Mucosa of descending colon (tissue), 3 donors: ENCODE measurements at regions not wholly inside any gene's neighbourhood (a gene's known extent, or its start where the extent isn't known, plus 50 kb on each side); places are given as distances from the start of the nearest gene placed in this dataset.

Source experiments
- ATAC-seq: fragments of 200-7000 bp; cut with Tn5 transposase; one replicate; pipeline ENCODE4 v1.9.1; 2020; ENCODE audit warnings: mild to moderate bottlenecking, moderate library complexity
- DNase-seq, 3 donors: peaks; one replicate each; pipeline ENCODE4 v3.0.0-alpha.2; 2020
- H3K36me3 ChIP-seq: fragments of 200-600 bp; one replicate; pipeline ENCODE4 v1.8.0; 2021; ENCODE audit warnings: low read depth, mild to moderate bottlenecking
- H3K4me1 ChIP-seq: fragments of 200-600 bp; one replicate; pipeline ENCODE4 v1.8.0; 2021; ENCODE audit warnings: low read depth, mild to moderate bottlenecking
- H3K4me3 ChIP-seq: fragments of 200-600 bp; one replicate; pipeline ENCODE4 v1.8.0; 2021; ENCODE audit warnings: mild to moderate bottlenecking
- H3K9me3 ChIP-seq: fragments of 200-600 bp; one replicate; pipeline ENCODE4 v1.8.0; 2021; ENCODE audit warnings: mild to moderate bottlenecking
- intact Hi-C, 2 donors: fragments of 100-400 bp; cut with DNase I in 1 of 2; cut with micrococcal nuclease in 1 of 2; formaldehyde crosslinking; loops; one replicate each; pipeline versions ENCODE4 v1.11.0 to v1.11.1; 2022; cut with DNase I, micrococcal nuclease
- TF ChIP-seq, protein P1 (sequence below): fragments of 200-600 bp; IDR thresholded peaks from one replicate; pipeline ENCODE4 v1.8.0; 2022; ENCODE audit warnings: antibody characterized with exemption, mild to moderate bottlenecking
- donor health status: DM: no; HTN: no; CAD: no; lungs with moderate emphysema.
- donor health status: DM: no; HTN: no; CAD: no.
- donor health status: DM: no; HTN: yes; CAD: no.

DNA sequence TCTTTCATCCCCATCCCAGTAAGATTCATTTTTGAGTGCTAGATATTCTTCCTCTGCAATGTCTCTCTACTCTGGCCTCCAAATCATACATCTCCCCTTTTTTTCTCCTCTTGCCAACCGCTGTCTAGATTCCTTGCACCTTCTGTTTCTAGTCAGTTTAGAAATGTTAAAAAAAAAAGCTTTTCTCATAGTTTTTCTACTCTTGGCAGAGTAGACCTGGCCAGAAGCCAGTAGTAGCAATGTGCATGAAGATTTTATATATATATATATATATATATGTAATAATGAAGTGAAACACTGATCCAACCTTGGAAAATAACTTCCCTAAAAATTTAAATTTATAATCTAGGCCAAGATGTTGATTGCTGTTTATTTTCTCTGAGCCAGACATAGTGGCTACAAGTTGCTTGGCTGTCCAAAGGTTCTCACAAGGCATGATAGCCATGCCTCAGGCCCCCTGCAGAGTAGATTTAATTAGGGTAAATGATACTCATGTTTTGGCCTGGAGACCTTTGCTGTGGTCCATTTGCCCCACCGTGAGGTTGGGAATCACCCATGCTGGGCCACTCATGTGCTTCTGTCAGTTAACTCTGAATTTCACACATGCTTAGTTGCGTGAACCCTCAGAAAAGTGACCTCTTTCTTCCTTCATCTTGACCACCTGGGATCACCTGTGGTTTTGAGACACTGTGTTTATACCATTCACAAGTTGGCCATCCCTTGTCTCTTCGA, 103.4 kb upstream of the KCNE2 start:
- no peak overlapping the region for H3K4me3 ChIP-seq
- H3K4me1 ChIP-seq, result no peaks in the 10 kb centered on the region
- ATAC-seq (no peak), DNase-seq (no peak)
- peaks cover 2% of the 10 kb centered on the region for H3K9me3 ChIP-seq
- intact Hi-C loops, result no loop called here
- H3K36me3 ChIP-seq, result no peaks in the 10 kb centered on the region
- TF ChIP-seq, protein P1, sequence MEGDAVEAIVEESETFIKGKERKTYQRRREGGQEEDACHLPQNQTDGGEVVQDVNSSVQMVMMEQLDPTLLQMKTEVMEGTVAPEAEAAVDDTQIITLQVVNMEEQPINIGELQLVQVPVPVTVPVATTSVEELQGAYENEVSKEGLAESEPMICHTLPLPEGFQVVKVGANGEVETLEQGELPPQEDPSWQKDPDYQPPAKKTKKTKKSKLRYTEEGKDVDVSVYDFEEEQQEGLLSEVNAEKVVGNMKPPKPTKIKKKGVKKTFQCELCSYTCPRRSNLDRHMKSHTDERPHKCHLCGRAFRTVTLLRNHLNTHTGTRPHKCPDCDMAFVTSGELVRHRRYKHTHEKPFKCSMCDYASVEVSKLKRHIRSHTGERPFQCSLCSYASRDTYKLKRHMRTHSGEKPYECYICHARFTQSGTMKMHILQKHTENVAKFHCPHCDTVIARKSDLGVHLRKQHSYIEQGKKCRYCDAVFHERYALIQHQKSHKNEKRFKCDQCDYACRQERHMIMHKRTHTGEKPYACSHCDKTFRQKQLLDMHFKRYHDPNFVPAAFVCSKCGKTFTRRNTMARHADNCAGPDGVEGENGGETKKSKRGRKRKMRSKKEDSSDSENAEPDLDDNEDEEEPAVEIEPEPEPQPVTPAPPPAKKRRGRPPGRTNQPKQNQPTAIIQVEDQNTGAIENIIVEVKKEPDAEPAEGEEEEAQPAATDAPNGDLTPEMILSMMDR, result no peak

DNA sequence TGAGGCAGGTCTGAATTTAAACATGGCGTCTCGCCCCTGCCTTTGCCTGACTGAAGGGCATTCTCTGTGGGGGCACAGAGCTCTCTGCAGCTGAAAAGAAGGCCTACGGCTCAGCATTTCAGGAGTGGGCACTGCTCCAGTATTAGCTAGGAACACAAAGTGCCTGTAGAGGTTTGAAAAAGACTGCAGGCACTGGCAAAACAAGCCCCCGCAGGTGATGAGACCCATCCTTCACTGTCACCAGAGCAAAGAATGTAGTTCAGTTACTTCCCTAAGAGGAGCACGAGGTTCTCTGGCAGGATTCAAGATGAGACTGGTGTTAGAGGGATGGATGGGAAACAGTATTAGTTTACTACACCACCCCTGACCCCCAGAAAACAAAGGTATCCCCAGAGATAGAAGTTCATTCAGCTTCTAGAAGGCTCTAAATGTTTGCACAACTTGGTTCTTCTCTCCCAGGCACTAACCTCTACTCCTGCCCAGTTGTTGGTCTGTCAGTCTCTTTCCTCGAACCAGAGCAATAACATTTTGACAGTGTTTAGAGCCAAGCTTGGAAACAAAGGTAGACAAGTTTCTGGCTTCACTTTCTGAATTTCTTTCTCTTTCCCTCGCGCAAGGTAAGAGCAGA, 101.9 kb upstream of the KCNE2 start:
- Histone ChIP-seq H3K4me1 (no peaks in the 10 kb centered on the region), H3K9me3 (no peaks in the 10 kb centered on the region), H3K4me3 (no peak overlapping the region), H3K36me3 (no peaks in the 10 kb centered on the region)
- TF ChIP-seq, protein P1, result no peak
- intact Hi-C loops, result no loop called here
- DNase-seq (no peak), ATAC-seq (no peak)

DNA sequence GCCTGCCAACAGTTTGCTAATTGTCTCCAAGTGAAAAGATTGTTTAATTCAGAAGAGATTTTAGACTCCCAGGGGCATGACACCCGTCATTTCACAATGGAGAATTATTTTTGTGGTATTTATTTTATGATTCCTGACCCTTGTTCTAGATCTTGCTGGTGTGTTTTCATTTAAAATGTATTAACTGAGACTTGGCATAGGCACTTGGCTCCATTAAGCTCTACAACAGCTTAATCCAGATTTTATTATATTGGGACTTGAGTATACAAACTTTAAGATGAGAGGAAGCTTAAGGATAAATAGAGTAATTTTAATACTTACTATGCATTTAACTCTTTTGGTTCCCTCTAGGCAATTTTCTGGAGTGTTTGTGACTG, 101.3 kb upstream of the KCNE2 start:
- no peaks in the 10 kb centered on the region for H3K36me3 ChIP-seq
- no peaks in the 10 kb centered on the region for H3K4me1 ChIP-seq
- DNase-seq, result no peak
- H3K9me3 ChIP-seq, result no peaks in the 10 kb centered on the region
- H3K4me3 ChIP-seq, result no peak overlapping the region
- intact Hi-C loops, result no loop called here
- TF ChIP-seq, protein P1, result no peak
- ATAC-seq, result no peak

DNA sequence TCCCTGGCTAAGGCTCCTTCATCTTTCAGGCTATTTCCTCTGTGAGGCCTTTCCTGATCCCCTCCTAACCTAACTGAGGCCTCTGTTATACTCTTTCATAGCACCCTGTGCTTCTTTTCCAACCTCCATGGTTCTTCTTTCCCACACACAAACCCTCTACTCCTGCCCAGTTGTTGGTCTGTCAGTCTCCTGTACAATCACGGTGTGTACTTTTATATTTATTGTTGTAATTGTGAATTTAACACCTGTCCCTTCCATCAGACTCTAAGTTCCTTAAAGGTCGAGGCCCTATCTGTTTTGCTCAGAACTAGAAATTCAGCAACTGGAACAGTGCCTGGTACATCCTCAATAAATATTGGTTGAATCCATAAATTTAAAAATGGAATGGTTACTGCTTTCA, 100.2 kb upstream of the KCNE2 start:
- DNase-seq (no peak), ATAC-seq (no peak)
- H3K9me3 ChIP-seq, result no peaks in the 10 kb centered on the region
- no peaks in the 10 kb centered on the region for H3K36me3 ChIP-seq
- H3K4me1 ChIP-seq, result no peaks in the 10 kb centered on the region
- TF ChIP-seq, protein P1, result no peak
- H3K4me3 ChIP-seq, result no peak overlapping the region
- intact Hi-C loops, result no loop called here

DNA sequence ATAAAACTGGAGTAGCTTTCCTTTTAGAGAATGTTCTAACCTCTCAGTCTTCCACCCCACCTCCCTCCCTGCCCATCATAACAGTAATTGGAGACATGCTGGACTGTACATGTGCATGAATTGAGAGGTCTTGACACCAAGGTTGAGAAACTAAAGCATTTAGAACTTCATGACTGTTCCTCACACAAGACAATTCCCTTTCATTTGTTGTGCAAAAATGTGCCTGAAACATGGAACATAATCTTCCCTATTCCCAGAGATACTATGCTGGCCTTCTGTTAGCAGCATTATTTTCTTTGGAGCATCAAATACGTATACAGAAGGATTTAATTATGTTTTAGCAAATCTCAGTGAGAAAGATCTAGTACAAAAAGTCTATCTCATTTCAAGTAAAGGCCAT, 97.5 kb upstream of the KCNE2 start:
- TF ChIP-seq, protein P1, result no peak
- intact Hi-C loops, result no loop called here
- no peak for DNase-seq
- H3K4me3 ChIP-seq, result no peak overlapping the region
- ATAC-seq, result no peak
- H3K9me3 ChIP-seq, result no peaks in the 10 kb centered on the region
- H3K36me3 ChIP-seq, result no peaks in the 10 kb centered on the region
- no peaks in the 10 kb centered on the region for H3K4me1 ChIP-seq
